Tibial nerve (tissue), 4 donors: ENCODE measurements at regions not wholly inside any gene's neighbourhood (a gene's known extent, or its start where the extent isn't known, plus 50 kb on each side); places are given as distances from the start of the nearest gene placed in this dataset.

ENCODE experiments used
- DNase-seq, 2 donors: peaks; one replicate each; pipeline ENCODE4 v3.0.0-alpha.2; 2019; ENCODE audit warnings: low spot score in 2 of 2
- H3K27ac ChIP-seq, 4 donors: fragments of 200-600 bp; sonication (generic) in 3 of 4; one replicate each; pipeline ENCODE4 v1.5.1; 2017 to 2019; ENCODE audit warnings: mild to moderate bottlenecking in 1 of 4
- H3K27me3 ChIP-seq, 2 donors: fragments of 200-600 bp; sonication (generic) in 1 of 2; one replicate each; pipeline versions ENCODE4 v1.5.1 to v1.6.0; 2017 to 2019
- H3K36me3 ChIP-seq, 3 donors: fragments of 200-600 bp; sonication (generic); one replicate each; pipeline ENCODE4 v1.5.1; 2018 to 2019
- H3K4me1 ChIP-seq, 4 donors: fragments of 200-600 bp; sonication (generic) in 3 of 4; one replicate each; pipeline ENCODE4 v1.5.1; 2017 to 2019
- H3K4me3 ChIP-seq, 4 donors: fragments of 200-600 bp; sonication (generic) in 3 of 4; one replicate each; pipeline ENCODE4 v1.5.1; 2017 to 2019; ENCODE audit warnings: mild to moderate bottlenecking in 1 of 4, moderate library complexity in 1 of 4
- H3K9me3 ChIP-seq, 4 donors: fragments of 200-600 bp; sonication (generic) in 3 of 4; one replicate each; pipeline ENCODE4 v1.5.1; 2017 to 2019
- CTCF ChIP-seq, 5 experiments: fragments of 200-600 bp in 3 of 5; fragments of 450-650 bp in 2 of 5; sonication (generic) in 3 of 5; IDR thresholded peaks; one replicate each; pipeline ENCODE4 v1.5.1; 2016 to 2019; ENCODE audit warnings: antibody characterized with exemption in 5 of 5, mild to moderate bottlenecking in 3 of 5, moderate library complexity in 2 of 5
- EP300 ChIP-seq, 2 donors: sonication (generic); formaldehyde crosslinking; IDR thresholded peaks; one replicate each; pipeline ENCODE4 v1.6.1; 2017; ENCODE audit warnings: antibody characterized with exemption in 2 of 2, mild to moderate bottlenecking in 1 of 2
- POLR2A ChIP-seq, 2 donors: fragments of 450-650 bp; IDR thresholded peaks; one replicate each; pipeline ENCODE4 v1.6.1; 2017; ENCODE audit warnings: antibody characterized with exemption in 2 of 2, mild to moderate bottlenecking in 2 of 2, moderate library complexity in 2 of 2
- WGBS, 2 donors: methylation state at CpG; one replicate each; pipeline ENCODE4 v1.1.5; 2018; 5-methylcytosine and 5-hydroxymethylcytosine counted together

GRCh38 chr4:177791188-177791587 lies 349.0 kb upstream of the AGA start:
- H3K27ac ChIP-seq: no peak overlapping the region
- 85 to 88% methylated on average over 4 of the region's 4 CpGs for WGBS, 2 donors

GRCh38 chr4:177796841-177797240 lies 354.6 kb upstream of the AGA start:
- DNase-seq: no peak
- TF ChIP-seq POLR2A (IDR thresholded peaks at IDR 0.05): no peak
- no peak for TF ChIP-seq CTCF (IDR thresholded peaks at IDR 0.05)
- TF ChIP-seq EP300 (IDR thresholded peaks at IDR 0.05): no peak
- 48 to 52% methylated on average over 5 of the region's 5 CpGs for WGBS, 2 donors
- no peak overlapping the region for H3K27ac ChIP-seq
- H3K9me3 ChIP-seq: no peaks in the 10 kb centered on the region
- H3K27me3 ChIP-seq: no peaks in the 10 kb centered on the region
- H3K4me3 ChIP-seq: no peak overlapping the region
- H3K4me1 ChIP-seq: no peaks in the 10 kb centered on the region
- no peaks in the 10 kb centered on the region for H3K36me3 ChIP-seq

More at GRCh38 chr4:177791188-177791587, 349.0 kb upstream of the AGA start:
- no peaks in the 10 kb centered on the region for H3K4me1 ChIP-seq
- no peaks in the 10 kb centered on the region for H3K36me3 ChIP-seq
- no peak for TF ChIP-seq POLR2A (IDR thresholded peaks at IDR 0.05)
- TF ChIP-seq EP300 (IDR thresholded peaks at IDR 0.05): no peak
- TF ChIP-seq CTCF (IDR thresholded peaks at IDR 0.05): no peak
- H3K27me3 ChIP-seq: no peaks in the 10 kb centered on the region
- DNase-seq: no peak
- H3K4me3 ChIP-seq: no peak overlapping the region
- no peaks in the 10 kb centered on the region for H3K9me3 ChIP-seq

- no peak overlapping the region for H3K4me3 ChIP-seq
- 40 to 81% methylated on average over 1 of the region's 1 CpG for WGBS, 2 donors
- no peaks in the 10 kb centered on the region for H3K36me3 ChIP-seq
- TF ChIP-seq CTCF (IDR thresholded peaks at IDR 0.05) (no peak), EP300 (IDR thresholded peaks at IDR 0.05) (no peak), POLR2A (IDR thresholded peaks at IDR 0.05) (no peak)
- DNase-seq: no peak
- no peak overlapping the region for H3K27ac ChIP-seq
- H3K4me1 ChIP-seq: no peaks in the 10 kb centered on the region
- no peaks in the 10 kb centered on the region for H3K27me3 ChIP-seq
- no peaks in the 10 kb centered on the region for H3K9me3 ChIP-seq
Measured at GRCh38 chr4:177798161-177798560, 355.9 kb upstream of the AGA start.

- no peak overlapping the region for H3K27ac ChIP-seq
- no peaks in the 10 kb centered on the region for H3K9me3 ChIP-seq
- no peaks in the 10 kb centered on the region for H3K36me3 ChIP-seq
- WGBS, 2 donors: 62 to 78% methylated on average over 1 of the region's 1 CpG
- TF ChIP-seq EP300 (IDR thresholded peaks at IDR 0.05) (no peak), POLR2A (IDR thresholded peaks at IDR 0.05) (no peak), CTCF (IDR thresholded peaks at IDR 0.05) (no peak)
- DNase-seq: no peak
- no peaks in the 10 kb centered on the region for H3K27me3 ChIP-seq
- no peaks in the 10 kb centered on the region for H3K4me1 ChIP-seq
- no peak overlapping the region for H3K4me3 ChIP-seq
Measured at GRCh38 chr4:177802162-177802561, 359.9 kb upstream of the AGA start.

- WGBS, 2 donors: 92 to 98% methylated on average over 1 of the region's 1 CpG
- no peak overlapping the region for H3K27ac ChIP-seq
Measured at GRCh38 chr4:177802661-177803060, 360.4 kb upstream of the AGA start.

More at GRCh38 chr4:177802661-177803060, 360.4 kb upstream of the AGA start:
- TF ChIP-seq EP300 (IDR thresholded peaks at IDR 0.05) (no peak), POLR2A (IDR thresholded peaks at IDR 0.05) (no peak), CTCF (IDR thresholded peaks at IDR 0.05) (no peak)
- H3K4me1 ChIP-seq: no peaks in the 10 kb centered on the region
- H3K27me3 ChIP-seq: no peaks in the 10 kb centered on the region
- no peaks in the 10 kb centered on the region for H3K9me3 ChIP-seq
- DNase-seq: no peak
- H3K4me3 ChIP-seq: no peak overlapping the region
- H3K36me3 ChIP-seq: no peaks in the 10 kb centered on the region
